IPS-18c (cell line): ENCODE measurements at regions not wholly inside any gene's neighbourhood (a gene's known extent, or its start where the extent isn't known, plus 50 kb on each side); places are given as distances from the start of the nearest gene placed in this dataset.

ENCODE experiments used
- H3K4me3 ChIP-seq: 2 replicates; pipeline ENCODE4 v1.7.0; 2013; ENCODE audit warnings: low read depth, mild to moderate bottlenecking, low read length, moderate library complexity; ENCODE audit not compliant: insufficient read depth
- H3K9me3 ChIP-seq: one replicate; pipeline ENCODE4 v1.6.1; 2013; ENCODE audit warnings: mild to moderate bottlenecking, low read length, moderate library complexity; ENCODE audit not compliant: control insufficient read depth, insufficient read depth

DNA sequence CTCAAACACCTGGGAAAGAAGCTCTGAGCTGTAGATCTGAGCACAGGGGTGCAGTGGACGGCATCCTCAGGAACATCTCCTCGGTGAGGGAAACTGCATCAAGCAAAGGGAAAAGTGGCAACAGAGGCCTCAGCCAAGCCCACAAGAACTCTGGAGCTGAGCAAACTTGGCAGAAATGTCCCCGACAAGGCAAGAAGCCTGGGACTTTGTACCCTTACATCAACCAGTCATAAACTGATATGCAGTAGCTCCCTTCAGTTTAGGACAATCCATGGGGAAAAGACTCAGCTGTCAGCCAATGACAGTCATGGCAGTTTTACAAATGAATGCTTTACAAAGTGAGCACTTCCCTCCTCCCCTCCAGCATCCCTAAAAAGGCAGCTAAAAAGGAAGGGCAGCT is 210.0 kb upstream of the DYNLRB2 start:
- H3K9me3 ChIP-seq = no peaks in the 10 kb centered on the region
- no peak overlapping the region for H3K4me3 ChIP-seq

GRCh38 chr16:80330150-80330549 is 210.6 kb upstream of the DYNLRB2 start:
- Histone ChIP-seq H3K9me3 (no peaks in the 10 kb centered on the region), H3K4me3 (no peak overlapping the region)

- Histone ChIP-seq H3K4me3 (no peak overlapping the region), H3K9me3 (no peaks in the 10 kb centered on the region)
Observed at GRCh38 chr16:80327740-80328139, 213.1 kb upstream of the DYNLRB2 start.

- no peak overlapping the region for H3K4me3 ChIP-seq
- H3K9me3 ChIP-seq = no peaks in the 10 kb centered on the region
Observed at GRCh38 chr16:80324371-80324770, 216.4 kb upstream of the DYNLRB2 start.

DNA sequence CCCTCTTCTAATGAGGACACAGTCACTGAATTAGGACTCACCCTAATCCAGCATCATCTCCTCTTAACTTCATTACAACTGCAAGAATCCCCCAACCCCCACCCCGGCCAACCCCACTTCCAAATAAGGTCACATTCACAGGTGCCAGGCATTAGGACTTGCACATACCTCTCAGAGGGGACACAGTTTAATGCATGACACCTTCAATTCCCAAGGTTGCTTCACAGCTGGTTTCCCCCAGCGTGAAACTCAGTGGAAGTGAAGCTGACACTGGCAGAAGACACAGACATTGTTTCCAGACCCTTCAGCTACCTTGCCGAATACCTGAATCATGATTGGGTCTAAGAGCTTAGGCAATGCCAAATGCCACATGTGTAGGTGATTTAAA is 217.0 kb upstream of the DYNLRB2 start:
- H3K4me3 ChIP-seq = no peak overlapping the region
- H3K9me3 ChIP-seq = no peaks in the 10 kb centered on the region

DNA sequence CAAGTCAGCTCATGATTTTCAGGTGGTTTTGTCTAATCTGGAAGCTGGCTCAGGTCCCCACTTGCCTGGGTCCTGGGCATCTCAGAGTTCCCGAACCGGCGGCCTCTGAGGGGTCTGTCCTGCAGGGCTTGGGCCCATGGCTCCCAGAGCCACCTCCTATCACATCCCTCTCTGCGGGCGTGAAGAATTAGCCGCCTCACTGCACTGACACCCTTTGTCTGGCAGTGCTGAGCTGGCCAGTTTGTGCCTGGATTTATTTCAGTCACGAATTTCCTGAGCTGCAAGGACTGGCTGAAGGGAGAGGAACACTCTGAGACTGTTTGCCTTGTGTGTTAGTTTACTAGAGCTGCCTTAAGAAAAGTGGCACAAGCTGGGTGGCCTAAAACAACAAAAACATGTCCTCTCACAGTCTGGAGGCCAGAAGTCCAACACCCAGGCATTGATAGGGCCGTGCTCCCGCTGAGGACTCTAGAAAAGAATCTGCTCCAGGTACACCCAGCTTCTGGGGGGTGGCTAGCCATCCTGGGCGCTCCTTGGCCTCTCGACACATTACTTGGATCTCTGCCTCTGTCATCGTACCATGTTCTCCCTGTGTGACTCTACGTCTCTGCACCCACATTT is 217.5 kb upstream of the DYNLRB2 start:
- no peaks in the 10 kb centered on the region for H3K9me3 ChIP-seq

DNA sequence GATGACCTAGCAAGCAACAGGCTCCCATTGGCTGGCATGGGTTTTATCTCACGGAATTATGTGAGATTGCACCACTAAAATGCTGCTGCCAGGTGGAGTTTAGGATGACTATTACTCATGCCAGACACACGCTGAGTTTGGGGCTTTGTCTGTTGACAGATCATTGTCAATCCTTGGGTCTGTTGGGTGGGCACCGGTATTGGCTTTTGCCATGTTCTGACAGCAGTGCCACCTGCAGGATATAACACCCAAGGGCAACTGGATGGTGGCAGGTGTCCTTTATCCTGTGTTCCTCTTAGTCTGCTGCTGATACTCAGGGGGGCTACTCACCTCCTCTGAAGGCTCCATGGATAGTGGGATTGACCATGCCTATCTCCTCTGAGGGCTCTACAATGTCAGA is 221.6 kb upstream of the DYNLRB2 start:
- Histone ChIP-seq H3K9me3 (no peaks in the 10 kb centered on the region), H3K4me3 (no peak overlapping the region)

More for the DNA sequence above, 217.5 kb upstream of the DYNLRB2 start:
- H3K4me3 ChIP-seq = no peak overlapping the region

GRCh38 chr16:80318107-80318506 is 222.7 kb upstream of the DYNLRB2 start:
- Histone ChIP-seq H3K4me3 (no peak overlapping the region), H3K9me3 (no peaks in the 10 kb centered on the region)

- Histone ChIP-seq H3K9me3 (no peaks in the 10 kb centered on the region), H3K4me3 (no peak overlapping the region)
Observed at GRCh38 chr16:80317599-80318037, 223.2 kb upstream of the DYNLRB2 start.

GRCh38 chr16:80317116-80317515 is 223.7 kb upstream of the DYNLRB2 start:
- no peak overlapping the region for H3K4me3 ChIP-seq
- H3K9me3 ChIP-seq = no peaks in the 10 kb centered on the region

DNA sequence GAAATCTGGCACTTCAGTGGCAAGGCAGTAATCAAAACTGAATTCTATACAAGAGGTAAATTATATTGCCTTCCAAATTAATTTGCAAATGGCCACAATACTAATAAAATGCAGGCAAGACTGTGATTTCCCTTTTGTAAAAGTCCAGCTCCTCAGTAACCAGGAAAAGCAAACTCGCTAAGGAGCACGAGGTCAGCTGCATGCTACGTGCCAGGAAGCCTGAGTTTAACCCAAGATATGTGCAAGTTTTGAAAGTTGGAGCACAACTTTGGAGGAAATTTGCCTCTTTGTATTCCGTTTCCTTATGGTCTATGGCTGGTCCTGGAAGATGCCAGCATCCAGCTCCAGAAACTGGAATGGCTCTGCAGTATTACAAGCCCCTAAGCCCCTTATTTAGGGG is 226.8 kb upstream of the DYNLRB2 start:
- H3K9me3 ChIP-seq = no peaks in the 10 kb centered on the region
- H3K4me3 ChIP-seq = no peak overlapping the region

- Histone ChIP-seq H3K9me3 (no peaks in the 10 kb centered on the region), H3K4me3 (no peak overlapping the region)
Observed at GRCh38 chr16:80309178-80309577, 231.6 kb upstream of the DYNLRB2 start.

DNA sequence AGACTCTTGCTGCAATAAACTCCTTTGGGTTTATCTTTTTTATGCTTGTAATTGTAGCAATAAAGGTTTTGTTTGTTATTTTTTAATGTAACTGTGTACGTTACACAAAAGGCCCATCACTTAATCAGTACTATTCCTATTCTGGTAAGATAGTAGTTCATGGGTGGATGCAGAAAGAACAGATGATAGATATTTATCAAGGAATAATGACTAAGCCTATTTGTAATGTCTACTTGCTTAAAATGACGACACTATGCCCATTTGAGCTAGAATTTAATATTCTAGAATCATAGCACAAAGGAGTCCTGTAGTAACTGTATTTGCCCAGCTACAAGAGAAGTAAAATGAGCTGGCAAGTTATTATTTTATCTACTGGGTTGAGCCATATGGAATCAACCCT is 235.4 kb upstream of the DYNLRB2 start:
- H3K9me3 ChIP-seq = no peaks in the 10 kb centered on the region
- no peak overlapping the region for H3K4me3 ChIP-seq

- Histone ChIP-seq H3K4me3 (no peak overlapping the region), H3K9me3 (no peaks in the 10 kb centered on the region)
Observed at GRCh38 chr16:80303691-80304090, 237.1 kb upstream of the DYNLRB2 start.

DNA sequence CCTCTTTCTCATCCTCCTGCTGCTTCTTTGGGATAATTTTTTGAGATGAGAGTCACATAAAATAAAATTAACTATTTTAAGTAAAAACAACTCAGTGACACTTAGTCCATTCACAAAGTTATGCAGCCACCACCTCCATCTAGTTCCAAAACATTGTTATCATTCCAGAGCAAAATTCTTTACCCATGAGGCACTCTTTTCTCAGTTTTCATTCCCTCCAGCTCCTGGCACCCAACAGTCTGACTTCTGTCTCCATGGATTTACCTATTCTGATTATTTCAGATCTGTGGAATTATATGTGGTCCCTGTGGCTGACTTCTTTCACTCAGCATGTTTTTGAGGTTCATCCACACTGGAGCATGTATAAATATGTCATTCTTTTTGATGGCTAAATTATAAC is 239.9 kb upstream of the DYNLRB2 start:
- H3K9me3 ChIP-seq = no peaks in the 10 kb centered on the region

GRCh38 chr16:80300456-80300855 is 240.3 kb upstream of the DYNLRB2 start:
- Histone ChIP-seq H3K9me3 (no peaks in the 10 kb centered on the region), H3K4me3 (no peak overlapping the region)

More for the DNA sequence above, 239.9 kb upstream of the DYNLRB2 start:
- H3K4me3 ChIP-seq = no peak overlapping the region

DNA sequence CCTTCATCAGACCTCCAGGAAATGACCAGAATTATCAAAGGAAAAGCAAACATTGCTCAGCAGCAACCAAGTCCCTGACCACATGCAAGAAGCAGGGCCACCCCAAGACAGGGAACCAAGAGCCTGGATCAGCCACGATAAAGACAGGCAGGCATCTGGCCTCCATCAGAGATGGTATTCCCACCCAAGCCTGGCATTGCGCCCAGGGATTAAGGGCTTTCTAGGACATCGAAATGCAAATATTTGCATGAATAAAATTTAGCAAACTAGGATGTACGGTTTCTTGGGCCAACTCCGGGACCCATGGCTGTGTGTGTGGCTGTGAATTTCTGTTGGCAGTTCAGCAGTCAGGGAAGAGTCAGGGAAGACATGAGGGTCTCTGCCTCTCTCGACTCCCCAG is 241.4 kb upstream of the DYNLRB2 start:
- H3K4me3 ChIP-seq = no peak overlapping the region
- no peaks in the 10 kb centered on the region for H3K9me3 ChIP-seq

- no peak overlapping the region for H3K4me3 ChIP-seq
Observed at GRCh38 chr16:80298676-80299075, 242.1 kb upstream of the DYNLRB2 start.

GRCh38 chr16:80296034-80296433 is 244.8 kb upstream of the DYNLRB2 start:
- Histone ChIP-seq H3K4me3 (no peak overlapping the region), H3K9me3 (no peaks in the 10 kb centered on the region)

More at GRCh38 chr16:80298676-80299075, 242.1 kb upstream of the DYNLRB2 start:
- no peaks in the 10 kb centered on the region for H3K9me3 ChIP-seq
